ENCODE measurements at regions not wholly inside any gene's neighbourhood (a gene's known extent, or its start where the extent isn't known, plus 50 kb on each side); places are given as distances from the start of the nearest gene placed in this dataset.

- DNase-seq (ENCODE audit: low read depth), result no peak
- no peak for TF ChIP-seq CTCF (IDR thresholded peaks at IDR 0.05; ENCODE audit: low read length, missing control alignments)
- no peak overlapping the region for H3K4me3 ChIP-seq (replicated peaks; ENCODE audit: low read depth, low read length)
Observed at GRCh38 chr6:114605656-114606055, 262.8 kb upstream of the HS3ST5 start.

GRCh38 chr6:114600381-114600780, 257.6 kb upstream of the HS3ST5 start:
- TF ChIP-seq CTCF (IDR thresholded peaks at IDR 0.05; ENCODE audit: low read length, missing control alignments), result no peak
- DNase-seq (ENCODE audit: low read depth), result no peak
- no peak overlapping the region for H3K4me3 ChIP-seq (replicated peaks; ENCODE audit: low read depth, low read length)

GRCh38 chr6:114595591-114595990, 252.8 kb upstream of the HS3ST5 start:
- TF ChIP-seq CTCF (IDR thresholded peaks at IDR 0.05; ENCODE audit: low read length, missing control alignments), result no peak
- no peak overlapping the region for H3K4me3 ChIP-seq (replicated peaks; ENCODE audit: low read depth, low read length)
- DNase-seq (ENCODE audit: low read depth), result no peak

- H3K4me3 ChIP-seq (replicated peaks; ENCODE audit: low read depth, low read length), result no peak overlapping the region
- no peak for TF ChIP-seq CTCF (IDR thresholded peaks at IDR 0.05; ENCODE audit: low read length, missing control alignments)
- DNase-seq (ENCODE audit: low read depth), result no peak
Observed at GRCh38 chr6:114595186-114595585, 252.4 kb upstream of the HS3ST5 start.

GRCh38 chr6:114592506-114592905, 249.7 kb upstream of the HS3ST5 start:
- DNase-seq (ENCODE audit: low read depth), result no peak
- TF ChIP-seq CTCF (IDR thresholded peaks at IDR 0.05; ENCODE audit: low read length, missing control alignments), result no peak

GRCh38 chr6:114588726-114589125, 245.9 kb upstream of the HS3ST5 start:
- TF ChIP-seq CTCF (IDR thresholded peaks at IDR 0.05; ENCODE audit: low read length, missing control alignments), result no peak
- DNase-seq (ENCODE audit: low read depth), result no peak

More at GRCh38 chr6:114592506-114592905, 249.7 kb upstream of the HS3ST5 start:
- H3K4me3 ChIP-seq (replicated peaks; ENCODE audit: low read depth, low read length), result no peak overlapping the region

GRCh38 chr6:114586298-114586697, 243.5 kb upstream of the HS3ST5 start:
- H3K4me3 ChIP-seq (replicated peaks; ENCODE audit: low read depth, low read length), result no peak overlapping the region
- DNase-seq (ENCODE audit: low read depth), result no peak
- TF ChIP-seq CTCF (IDR thresholded peaks at IDR 0.05; ENCODE audit: low read length, missing control alignments), result no peak

More at GRCh38 chr6:114588726-114589125, 245.9 kb upstream of the HS3ST5 start:
- H3K4me3 ChIP-seq (replicated peaks; ENCODE audit: low read depth, low read length), result no peak overlapping the region
